ENCODE measurements at regions not wholly inside any gene's neighbourhood (a gene's known extent, or its start where the extent isn't known, plus 50 kb on each side); places are given as distances from the start of the nearest gene placed in this dataset.

DNA sequence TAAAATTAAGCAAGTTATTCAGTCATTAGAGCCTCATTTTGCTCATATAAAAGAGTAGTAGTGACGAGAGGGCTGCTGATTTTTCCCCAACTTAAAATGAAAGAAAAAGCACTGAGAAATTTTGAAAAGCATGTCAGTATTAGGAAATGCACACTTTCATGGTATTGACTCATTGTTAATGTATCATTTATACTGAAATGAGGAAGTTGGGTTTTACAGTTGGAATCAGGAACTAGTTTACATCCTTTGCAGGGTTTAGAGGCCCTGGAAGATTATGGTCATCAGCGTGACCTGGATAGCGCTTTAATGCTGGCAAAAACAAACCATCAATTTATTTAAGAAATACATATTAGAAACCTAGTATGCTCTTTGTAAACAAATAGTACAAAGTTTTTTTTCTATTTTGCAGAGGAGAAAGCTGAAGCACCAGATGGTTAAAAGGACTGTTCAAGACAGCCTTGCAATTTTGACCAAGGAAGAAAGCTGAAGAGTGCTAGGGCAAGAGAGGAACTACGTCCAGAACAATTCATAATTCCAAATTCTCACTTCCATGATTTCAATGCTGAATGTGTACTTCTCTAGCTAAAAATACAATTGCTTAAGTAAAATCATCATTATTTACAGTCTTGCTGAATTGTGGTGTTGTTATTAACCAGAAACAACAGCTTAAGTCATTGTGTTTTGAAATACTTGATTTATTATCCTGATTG is 94.8 kb upstream of the SGIP1 start:
- H3K9me3 ChIP-seq: no peaks in the 10 kb centered on the region
- intact Hi-C loops (cut with DNase I): no loop called here
- TF ChIP-seq POLR2A (IDR thresholded peaks at IDR 0.05) (no peak), POLR2AphosphoS5 (IDR thresholded peaks at IDR 0.05) (no peak)
- TF ChIP-seq, protein P1, sequence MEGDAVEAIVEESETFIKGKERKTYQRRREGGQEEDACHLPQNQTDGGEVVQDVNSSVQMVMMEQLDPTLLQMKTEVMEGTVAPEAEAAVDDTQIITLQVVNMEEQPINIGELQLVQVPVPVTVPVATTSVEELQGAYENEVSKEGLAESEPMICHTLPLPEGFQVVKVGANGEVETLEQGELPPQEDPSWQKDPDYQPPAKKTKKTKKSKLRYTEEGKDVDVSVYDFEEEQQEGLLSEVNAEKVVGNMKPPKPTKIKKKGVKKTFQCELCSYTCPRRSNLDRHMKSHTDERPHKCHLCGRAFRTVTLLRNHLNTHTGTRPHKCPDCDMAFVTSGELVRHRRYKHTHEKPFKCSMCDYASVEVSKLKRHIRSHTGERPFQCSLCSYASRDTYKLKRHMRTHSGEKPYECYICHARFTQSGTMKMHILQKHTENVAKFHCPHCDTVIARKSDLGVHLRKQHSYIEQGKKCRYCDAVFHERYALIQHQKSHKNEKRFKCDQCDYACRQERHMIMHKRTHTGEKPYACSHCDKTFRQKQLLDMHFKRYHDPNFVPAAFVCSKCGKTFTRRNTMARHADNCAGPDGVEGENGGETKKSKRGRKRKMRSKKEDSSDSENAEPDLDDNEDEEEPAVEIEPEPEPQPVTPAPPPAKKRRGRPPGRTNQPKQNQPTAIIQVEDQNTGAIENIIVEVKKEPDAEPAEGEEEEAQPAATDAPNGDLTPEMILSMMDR (IDR thresholded peaks at IDR 0.05): no peak
- no peaks in the 10 kb centered on the region for H3K36me3 ChIP-seq
- no peak overlapping the region for H3K4me3 ChIP-seq
- no peak for DNase-seq
- H3K4me1 ChIP-seq: no peaks in the 10 kb centered on the region
- H3K27me3 ChIP-seq: no peaks in the 10 kb centered on the region
- 50 to 62% methylated on average over 4 of the region's 4 CpGs for WGBS, 2 donors
- peak overlapping the region in 2 of 4 donors; percentile 6 to 19 for H3K27ac ChIP-seq

DNA sequence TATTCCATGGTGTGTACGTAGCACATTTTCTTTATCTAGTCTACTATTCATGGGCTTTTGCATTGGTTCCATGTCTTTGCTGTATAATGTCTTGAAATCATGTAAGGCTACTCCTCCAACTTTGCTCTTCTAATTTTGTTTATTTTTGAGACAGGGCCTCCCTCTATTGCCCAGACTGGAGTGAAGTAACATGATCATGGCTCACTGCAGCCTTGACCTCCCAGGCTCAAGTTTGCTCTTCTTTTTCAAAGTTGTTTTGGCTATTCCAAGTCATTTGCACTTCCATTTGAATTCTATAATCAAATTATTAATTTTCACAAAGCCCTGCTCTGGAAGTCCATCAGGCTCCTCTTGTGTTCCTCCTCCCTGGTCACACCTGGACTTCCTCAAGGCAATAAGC is 90.2 kb upstream of the SGIP1 start:
- H3K4me3 ChIP-seq: no peak overlapping the region
- H3K9me3 ChIP-seq: no peaks in the 10 kb centered on the region
- no peak for TF ChIP-seq POLR2AphosphoS5 (IDR thresholded peaks at IDR 0.05)
- TF ChIP-seq EP300 (IDR thresholded peaks at IDR 0.05): no peak
- TF ChIP-seq, protein P1 (IDR thresholded peaks at IDR 0.05): no peak
- TF ChIP-seq POLR2A (IDR thresholded peaks at IDR 0.05): no peak
- WGBS, 2 donors: 98 to 100% methylated on average over 1 of the region's 1 CpG
- H3K4me1 ChIP-seq: peaks cover 0 to 12% (median 8%) of the 10 kb centered on the region in 4 donors
- H3K27ac ChIP-seq: no peak overlapping the region
- intact Hi-C loops (cut with DNase I): loop anchor here (10.0 kb wide), 1 partner anchor 269 kb away; no protein-coding TSS in a partner anchor
- H3K27me3 ChIP-seq: no peaks in the 10 kb centered on the region
- H3K36me3 ChIP-seq: no peaks in the 10 kb centered on the region
- DNase-seq: no peak

DNA sequence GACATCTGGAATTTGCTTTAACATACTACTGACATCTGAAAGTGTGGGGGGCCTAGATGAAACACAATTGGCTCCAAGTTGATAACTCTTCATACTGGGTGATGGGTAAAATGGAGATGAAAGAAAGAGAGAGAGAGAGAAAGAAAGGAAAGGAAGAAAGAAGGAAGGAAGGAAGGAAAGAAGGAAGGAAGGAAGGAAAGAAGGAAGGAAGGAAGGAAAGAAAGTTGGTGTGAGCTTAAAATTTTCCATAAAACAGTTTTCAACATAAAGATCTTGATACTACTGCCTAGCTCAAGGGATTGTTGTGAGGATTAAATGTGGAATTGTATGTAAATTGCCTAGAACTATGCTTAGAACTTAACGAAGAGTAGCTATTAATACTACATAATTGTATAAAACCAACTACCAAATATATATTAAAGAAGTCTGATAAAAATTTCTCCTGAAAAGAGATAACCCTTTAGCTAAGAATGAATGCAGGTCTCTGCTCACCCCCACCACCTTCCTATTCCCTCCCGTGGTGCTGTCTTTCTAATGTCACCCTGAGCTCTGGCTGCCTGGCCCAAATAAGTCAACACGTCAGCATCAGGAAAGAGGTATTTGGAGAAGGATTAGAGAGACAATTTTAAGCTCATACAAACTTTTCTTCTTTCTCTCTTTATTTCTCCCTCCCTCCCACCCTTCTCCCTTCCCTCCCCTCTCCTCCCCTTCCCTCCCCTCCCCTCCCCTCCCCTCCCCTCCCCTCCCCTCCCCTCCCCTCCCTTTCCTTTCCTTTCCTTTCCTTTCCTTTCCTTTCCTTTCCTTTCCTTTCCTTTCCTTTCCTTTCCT is 89.3 kb upstream of the SGIP1 start:
- intact Hi-C loops (cut with DNase I): loop anchor here (5.0 to 10.0 kb wide), 3 partner anchors 112 to 270 kb away; no protein-coding TSS in a partner anchor
- Histone ChIP-seq H3K4me3 (no peak overlapping the region), H3K27me3 (no peaks in the 10 kb centered on the region), H3K4me1 (peaks cover 0 to 17% (median 11%) of the 10 kb centered on the region in 4 donors), H3K9me3 (no peaks in the 10 kb centered on the region), H3K36me3 (no peaks in the 10 kb centered on the region), H3K27ac (no peak overlapping the region)
- TF ChIP-seq POLR2A (IDR thresholded peaks at IDR 0.05) (no peak), EP300 (IDR thresholded peaks at IDR 0.05) (no peak), POLR2AphosphoS5 (IDR thresholded peaks at IDR 0.05) (no peak)
- TF ChIP-seq, protein P1 (IDR thresholded peaks at IDR 0.05): no peak
- 61 to 80% methylated on average over 3 of the region's 3 CpGs for WGBS, 2 donors
- DNase-seq: no peak

DNA sequence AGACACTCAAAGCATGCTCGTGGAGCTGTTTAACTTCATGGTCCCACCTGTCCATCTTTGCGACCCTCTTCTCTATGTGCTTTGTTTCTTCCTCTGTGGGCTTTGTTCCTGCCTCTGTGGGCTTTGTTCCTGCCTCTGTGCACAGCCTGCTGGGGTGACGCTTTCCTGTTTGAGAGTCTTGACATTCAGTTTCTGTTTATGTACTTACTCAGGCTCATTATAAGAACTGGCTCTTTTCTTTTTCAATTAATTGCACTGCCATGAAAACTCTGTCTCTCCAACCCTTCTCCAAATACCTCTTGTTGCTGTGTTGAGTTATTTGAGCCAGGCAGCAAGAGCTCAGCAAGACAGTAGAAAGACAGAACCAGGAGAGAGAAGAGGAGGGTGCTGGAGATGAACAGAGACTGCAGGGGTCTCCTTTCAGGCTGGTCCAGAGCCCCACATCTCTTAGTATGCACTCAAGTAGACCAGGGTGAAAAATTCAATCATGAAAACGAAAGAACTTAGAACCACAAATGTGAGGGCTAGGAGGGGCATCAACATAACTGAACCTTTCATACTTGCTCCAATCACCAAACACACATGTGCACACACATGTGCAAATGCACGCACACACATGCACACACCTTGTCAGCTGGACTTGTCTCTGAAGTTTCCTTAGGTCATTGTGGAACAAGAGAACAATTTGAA is 88.3 kb upstream of the SGIP1 start:
- intact Hi-C loops (cut with DNase I): loop anchor here (1.0 to 10.0 kb wide), 5 partner anchors 113 to 486 kb away; no protein-coding TSS in a partner anchor
- peak overlapping the region; percentile 10 to 46 (median 34) for H3K27ac ChIP-seq
- H3K27me3 ChIP-seq: no peaks in the 10 kb centered on the region
- no peaks in the 10 kb centered on the region for H3K36me3 ChIP-seq
- DNase-seq: no peak
- H3K9me3 ChIP-seq: no peaks in the 10 kb centered on the region
- peaks cover 0 to 27% (median 20%) of the 10 kb centered on the region in 4 donors for H3K4me1 ChIP-seq
- no peak overlapping the region for H3K4me3 ChIP-seq
- 52 to 80% methylated on average over 5 of the region's 5 CpGs for WGBS, 2 donors
- TF ChIP-seq POLR2A (IDR thresholded peaks at IDR 0.05): no peak

Data from sigmoid colon (tissue), 6 donors.